ENCODE measurements at regions not wholly inside any gene's neighbourhood (a gene's known extent, or its start where the extent isn't known, plus 50 kb on each side); places are given as distances from the start of the nearest gene placed in this dataset.

DNA sequence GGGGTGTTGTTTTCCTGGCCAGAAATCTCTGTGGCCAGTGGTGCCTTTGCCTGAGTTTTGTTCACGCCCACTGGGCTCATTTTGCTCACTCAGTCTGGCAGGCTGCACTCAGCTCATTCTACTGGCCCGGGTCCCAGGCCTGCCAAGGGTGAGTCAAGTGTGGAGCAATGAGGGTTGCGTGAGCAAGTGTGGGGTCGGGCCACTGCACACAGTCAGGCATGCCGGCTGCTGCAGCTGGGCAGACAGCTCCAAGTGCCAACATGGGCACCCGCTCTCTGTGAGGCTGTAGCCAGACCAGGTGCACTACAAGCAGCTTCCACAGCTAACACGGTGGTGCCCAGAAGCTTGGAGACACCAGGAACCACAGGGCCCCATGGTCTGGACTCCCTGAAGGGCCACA lies 801.1 kb upstream of the RAB6C start:
- TF ChIP-seq, protein P1, sequence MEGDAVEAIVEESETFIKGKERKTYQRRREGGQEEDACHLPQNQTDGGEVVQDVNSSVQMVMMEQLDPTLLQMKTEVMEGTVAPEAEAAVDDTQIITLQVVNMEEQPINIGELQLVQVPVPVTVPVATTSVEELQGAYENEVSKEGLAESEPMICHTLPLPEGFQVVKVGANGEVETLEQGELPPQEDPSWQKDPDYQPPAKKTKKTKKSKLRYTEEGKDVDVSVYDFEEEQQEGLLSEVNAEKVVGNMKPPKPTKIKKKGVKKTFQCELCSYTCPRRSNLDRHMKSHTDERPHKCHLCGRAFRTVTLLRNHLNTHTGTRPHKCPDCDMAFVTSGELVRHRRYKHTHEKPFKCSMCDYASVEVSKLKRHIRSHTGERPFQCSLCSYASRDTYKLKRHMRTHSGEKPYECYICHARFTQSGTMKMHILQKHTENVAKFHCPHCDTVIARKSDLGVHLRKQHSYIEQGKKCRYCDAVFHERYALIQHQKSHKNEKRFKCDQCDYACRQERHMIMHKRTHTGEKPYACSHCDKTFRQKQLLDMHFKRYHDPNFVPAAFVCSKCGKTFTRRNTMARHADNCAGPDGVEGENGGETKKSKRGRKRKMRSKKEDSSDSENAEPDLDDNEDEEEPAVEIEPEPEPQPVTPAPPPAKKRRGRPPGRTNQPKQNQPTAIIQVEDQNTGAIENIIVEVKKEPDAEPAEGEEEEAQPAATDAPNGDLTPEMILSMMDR (IDR thresholded peaks at IDR 0.05) = no peak
- TF ChIP-seq POLR2A (IDR thresholded peaks at IDR 0.05) (no peak), POLR2AphosphoS5 (IDR thresholded peaks at IDR 0.05) (no peak)

Data from prostate gland (tissue), 2 donors.